Right forelimb (tissue), 1 donor: ENCODE measurements at regions not wholly inside any gene's neighbourhood (a gene's known extent, or its start where the extent isn't known, plus 50 kb on each side); places are given as distances from the start of the nearest gene placed in this dataset.
"Not testable (repeated sequence)": the region's sequence is repeated elsewhere in the genome, so short reads cannot be mapped to it uniquely, and the experiment has no call there.

Experiments used
- DNase-seq: peaks from one replicate; pipeline ENCODE4 v3.0.0-alpha.2; 2018

DNA sequence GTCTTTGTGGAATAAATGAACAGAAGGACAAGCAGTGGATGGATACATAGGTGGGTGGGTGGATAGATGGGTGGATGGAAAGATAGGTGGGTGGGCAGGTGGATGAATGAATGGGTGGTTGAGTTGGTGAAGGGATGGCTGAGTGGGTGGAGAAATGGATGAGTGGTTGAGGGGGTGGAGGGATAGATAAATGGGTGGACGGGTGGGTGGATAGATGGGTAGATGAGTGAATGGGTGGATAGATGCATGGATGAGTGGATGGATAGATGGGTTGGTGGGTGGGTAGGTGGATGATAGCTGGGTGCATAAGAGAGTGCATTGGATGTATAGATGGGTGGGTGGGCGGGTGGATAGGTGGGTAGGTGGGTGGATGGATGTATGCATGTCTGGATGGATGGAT, 63.5 kb downstream of the UNC93B1 start:
- DNase-seq = not testable (repeated sequence)

GRCh38 chr11:67938964-67939363, 64.9 kb downstream of the UNC93B1 start:
- not testable (repeated sequence) for DNase-seq

- DNase-seq = not testable (repeated sequence)
Measured at GRCh38 chr11:67938371-67938770, 65.5 kb downstream of the UNC93B1 start.

DNA sequence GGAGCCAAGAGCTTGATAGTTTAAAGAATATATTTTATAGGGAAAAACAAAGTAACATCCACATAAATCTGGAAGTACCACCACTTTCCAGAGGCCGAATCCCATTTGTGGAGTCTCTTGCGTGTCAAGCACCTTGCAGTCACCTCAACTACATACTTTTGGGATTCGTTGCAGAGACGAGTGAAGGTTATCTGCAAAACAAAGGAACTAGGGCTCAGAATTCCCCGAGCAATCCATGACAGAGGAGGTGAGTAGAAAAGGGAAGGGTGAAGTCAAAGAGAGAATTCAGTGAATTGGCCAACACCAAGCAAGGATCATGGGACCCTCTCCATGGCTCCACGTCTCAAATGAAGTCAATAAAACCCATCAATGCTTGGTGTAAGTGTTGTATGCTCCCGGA, 80.3 kb downstream of the UNC93B1 start:
- DNase-seq = not testable (repeated sequence)

GRCh38 chr11:67920546-67920945, 83.4 kb downstream of the UNC93B1 start:
- not testable (repeated sequence) for DNase-seq

DNA sequence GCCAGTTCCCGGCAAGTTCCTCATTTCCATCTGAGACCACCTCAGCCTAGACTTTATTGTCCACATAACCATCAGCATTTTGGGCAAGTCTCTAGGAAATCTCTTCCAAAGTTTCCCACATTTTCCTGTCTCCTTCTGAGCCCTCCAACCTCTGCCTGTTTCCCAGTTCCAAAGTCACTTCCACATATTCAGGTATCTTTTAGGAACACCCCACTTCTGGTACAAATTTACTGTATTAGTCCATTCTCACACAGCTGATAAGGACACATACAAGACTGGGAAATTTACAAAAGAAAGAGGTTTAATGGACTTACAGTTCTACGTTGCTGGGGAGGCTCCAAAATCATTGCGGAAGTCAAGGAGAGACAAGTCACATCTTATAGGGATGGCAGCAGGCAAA, 91.7 kb downstream of the UNC93B1 start:
- not testable (repeated sequence) for DNase-seq

GRCh38 chr11:67911211-67911610, 92.7 kb downstream of the UNC93B1 start:
- not testable (repeated sequence) for DNase-seq

DNA sequence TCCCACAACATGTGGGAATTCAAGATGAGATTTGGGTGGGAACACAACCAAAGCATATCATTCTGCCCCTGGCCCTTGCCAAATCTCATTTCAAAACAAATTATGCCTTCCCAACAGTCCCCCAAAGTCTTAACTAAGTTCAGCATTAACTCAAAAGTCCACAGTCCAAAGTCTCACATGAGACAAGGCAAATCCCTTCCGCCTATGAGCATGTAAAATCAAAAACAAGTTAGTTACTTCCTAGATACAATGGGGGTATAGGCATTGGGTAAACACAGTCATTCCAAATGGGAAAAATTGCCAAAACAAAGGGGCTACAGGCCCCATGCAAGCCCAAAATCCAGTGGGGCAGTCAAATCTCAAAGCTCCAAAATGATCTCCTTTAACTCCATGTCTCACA, 93.1 kb downstream of the UNC93B1 start:
- not testable (repeated sequence) for DNase-seq

DNA sequence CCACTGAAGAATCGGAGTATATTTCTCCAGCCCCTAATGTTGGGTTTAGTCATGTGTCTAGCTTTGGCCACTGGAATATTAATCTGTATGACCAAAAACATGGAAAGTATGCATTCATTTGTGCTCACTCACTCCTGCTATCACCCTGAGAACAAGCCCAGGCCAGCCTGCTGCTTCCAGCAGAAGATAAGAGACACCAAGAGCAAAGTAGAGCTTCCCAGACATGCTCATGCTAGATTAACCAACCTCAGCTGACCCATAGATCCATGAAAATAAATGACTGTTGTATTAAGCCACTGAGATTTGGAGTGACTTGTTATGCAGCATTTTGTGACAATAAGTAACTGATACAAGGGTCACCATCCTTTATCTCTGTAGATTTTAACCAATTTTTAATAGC, 96.9 kb downstream of the UNC93B1 start:
- not testable (repeated sequence) for DNase-seq

GRCh38 chr11:67899462-67899861, 104.4 kb downstream of the UNC93B1 start:
- DNase-seq = not testable (repeated sequence)

- not testable (repeated sequence) for DNase-seq
Measured at GRCh38 chr11:67893487-67893886, 110.4 kb downstream of the UNC93B1 start.

GRCh38 chr11:67889646-67890045, 114.3 kb downstream of the UNC93B1 start:
- DNase-seq = not testable (repeated sequence)

DNA sequence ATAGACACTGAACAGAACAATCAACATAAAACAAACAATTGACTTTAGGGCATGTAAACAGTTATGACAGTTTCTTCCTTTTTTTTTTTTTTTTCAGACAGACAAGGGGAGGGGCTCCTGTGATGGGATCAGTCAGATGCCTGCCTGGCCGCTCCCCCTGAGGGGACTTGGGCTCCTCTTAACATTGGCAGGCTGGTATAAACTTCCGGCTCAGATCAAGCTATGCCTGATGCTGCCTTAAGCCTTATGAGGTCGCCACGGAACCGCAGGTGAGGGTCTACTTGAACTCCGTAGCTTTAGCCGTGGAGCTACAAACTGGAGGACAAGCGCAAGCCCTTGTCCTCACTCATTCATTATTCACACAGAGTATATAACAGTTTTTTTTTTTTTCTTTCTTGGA, 115.8 kb downstream of the UNC93B1 start:
- not testable (repeated sequence) for DNase-seq

DNA sequence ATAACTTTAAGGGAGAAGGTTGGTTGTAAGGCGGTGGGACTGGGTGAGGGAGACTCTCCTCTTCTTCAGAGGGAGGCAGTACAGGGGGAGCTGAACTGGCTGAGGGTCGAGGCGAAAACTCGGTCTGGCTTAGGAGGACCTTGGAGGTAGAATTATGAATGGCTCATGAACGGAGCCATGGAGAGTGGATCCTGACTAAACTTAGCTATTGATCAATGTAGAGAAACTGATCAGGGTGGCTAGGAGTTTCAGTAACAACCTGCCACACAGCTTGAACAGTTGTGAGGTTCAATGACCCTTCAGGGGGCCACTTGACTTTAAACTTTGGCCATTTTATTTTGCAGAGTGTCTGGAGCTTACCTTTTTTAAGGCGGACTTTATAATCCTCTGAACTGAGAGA, 117.2 kb downstream of the UNC93B1 start:
- DNase-seq = not testable (repeated sequence)

GRCh38 chr11:67886207-67886606, 117.7 kb downstream of the UNC93B1 start:
- DNase-seq = not testable (repeated sequence)

- DNase-seq = not testable (repeated sequence)
Measured at GRCh38 chr11:67885574-67885973, 118.3 kb downstream of the UNC93B1 start.

DNA sequence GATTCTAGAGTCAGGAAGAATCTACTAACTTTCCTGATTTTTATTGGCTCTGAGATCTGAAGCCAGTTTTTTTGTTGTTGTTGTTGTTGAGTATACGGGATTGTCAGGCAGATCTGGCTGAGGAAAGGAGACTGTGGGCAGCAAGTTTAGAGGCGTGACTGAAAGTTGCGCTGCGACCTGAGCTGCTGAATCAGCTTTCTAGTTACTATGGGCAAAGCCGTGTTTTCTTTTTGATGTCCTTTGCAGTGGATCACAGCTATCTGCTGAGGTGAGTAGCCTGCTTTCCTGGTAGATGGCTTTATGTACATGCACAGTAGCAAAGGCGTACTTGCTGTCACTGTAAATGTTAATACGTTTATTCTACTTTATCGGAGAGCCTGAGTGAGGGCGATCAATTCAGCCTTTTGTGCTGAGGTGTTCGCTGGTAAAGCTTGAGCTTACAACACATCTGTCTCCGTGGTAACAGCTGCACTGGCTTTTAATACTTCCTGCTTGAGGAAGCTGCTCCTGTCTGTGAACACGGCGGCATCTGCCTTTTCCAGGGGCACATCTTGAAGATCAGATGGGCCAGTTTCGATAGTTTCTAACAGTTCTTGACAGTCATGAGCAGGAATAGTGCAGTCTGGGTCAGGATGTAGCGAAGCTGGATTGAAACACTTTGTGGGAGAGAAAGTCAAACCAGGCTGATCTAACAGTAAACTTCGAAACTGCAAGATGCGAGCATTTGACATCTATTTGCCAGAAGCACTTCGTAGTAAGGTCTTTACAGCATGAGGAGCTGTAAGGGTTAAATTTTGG, 118.9 kb downstream of the UNC93B1 start:
- not testable (repeated sequence) for DNase-seq

DNA sequence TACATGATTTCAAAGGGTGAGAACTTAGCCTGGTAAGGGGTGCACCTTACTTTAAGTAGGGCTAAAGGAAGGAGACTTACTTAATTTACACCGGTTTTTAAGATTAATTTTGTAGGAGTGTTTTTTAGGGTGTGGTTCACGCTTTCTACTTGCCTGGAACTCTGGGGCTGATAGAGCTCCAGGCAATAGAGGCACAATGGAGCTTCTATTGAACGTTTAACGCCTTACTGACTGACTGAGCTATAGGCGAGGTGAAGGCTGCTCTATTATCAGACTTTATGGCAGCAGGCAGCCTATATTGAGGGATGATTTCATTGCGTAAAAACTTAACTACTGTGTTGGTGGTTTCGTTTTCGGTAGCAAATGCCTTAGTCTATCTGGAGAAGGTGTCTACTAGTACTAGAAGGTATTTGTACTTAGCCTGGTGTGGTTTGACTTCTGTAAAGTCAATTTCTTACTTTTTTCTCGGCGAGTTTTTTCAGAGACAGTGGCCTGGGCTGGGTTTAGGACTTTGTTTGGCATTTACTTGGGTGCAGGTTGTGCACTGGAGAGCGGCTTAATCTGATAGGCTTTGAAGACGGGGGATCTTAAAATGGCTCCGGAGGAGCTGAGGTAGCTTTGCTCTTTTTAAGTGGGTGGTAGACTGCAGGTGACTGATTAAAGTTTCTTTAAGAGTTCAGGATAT, 119.7 kb downstream of the UNC93B1 start:
- DNase-seq = not testable (repeated sequence)

GRCh38 chr11:67882304-67882703, 121.6 kb downstream of the UNC93B1 start:
- not testable (repeated sequence) for DNase-seq

DNA sequence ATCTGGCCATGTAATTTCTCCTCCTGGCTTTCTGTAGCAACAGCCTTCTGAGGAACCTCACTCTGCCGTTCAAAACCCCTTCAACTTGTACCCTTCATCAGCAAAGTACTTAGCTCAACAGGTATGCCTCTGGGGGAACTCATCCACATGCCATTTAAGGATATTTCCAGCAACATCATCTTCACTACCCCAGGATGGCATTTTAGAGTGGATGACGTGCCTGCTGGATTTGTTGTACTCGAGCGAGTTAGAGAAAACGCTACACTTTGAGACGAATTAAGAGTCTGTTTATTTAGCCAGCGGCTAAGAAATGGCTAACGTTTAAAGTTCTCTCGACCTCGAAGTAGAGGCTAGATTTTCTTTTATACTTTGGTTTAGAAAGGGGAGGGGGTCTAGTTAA, 122.1 kb downstream of the UNC93B1 start:
- not testable (repeated sequence) for DNase-seq

DNA sequence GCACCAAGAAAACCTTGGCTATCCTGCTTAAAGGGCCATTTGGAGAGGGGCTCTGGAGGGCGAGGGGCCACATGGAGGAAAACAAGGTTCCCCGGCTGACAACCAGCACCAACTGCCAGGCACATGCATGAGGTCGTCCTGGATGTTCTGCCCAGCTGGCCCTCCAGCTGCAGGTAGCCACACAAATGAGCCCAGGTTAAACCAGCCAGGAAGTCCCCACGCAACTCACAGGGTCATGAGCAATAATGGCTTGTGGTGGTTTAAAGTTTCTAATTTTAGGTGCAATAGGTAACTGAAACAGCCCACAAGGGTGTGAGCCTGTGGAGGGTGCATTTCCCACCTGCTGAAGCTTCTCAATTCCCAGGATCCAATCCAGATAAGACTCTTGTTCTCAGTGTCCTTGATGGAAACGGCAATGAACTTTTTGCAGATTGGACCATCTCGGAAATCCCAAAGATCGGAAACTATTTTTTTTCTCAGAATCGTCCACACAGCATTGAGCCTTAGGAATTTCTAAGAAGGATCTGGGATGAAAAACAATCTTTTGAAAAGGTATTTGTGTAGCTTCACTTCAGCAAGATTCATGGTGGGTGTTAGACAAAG, 123.2 kb downstream of the UNC93B1 start:
- DNase-seq = not testable (repeated sequence)

DNA sequence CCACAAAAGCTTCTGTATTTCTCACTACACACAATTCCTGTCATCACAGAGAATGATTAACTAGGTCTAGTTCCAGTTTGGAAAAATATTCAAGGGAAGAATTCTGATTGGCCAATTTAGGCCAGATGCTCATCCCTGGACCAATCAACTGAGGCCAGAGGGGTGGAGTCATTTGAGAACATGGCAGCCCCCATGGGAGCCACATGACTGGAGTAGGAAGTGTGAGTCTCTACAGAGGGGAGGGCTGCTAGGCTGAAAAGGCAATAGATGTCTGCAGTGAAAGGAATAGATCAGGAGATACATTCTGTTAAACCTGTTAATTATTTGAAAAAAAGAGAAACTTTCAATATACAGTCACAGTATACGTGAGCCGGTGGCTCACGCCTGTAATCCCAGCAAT, 125.2 kb downstream of the UNC93B1 start:
- not testable (repeated sequence) for DNase-seq

- DNase-seq = not testable (repeated sequence)
Measured at GRCh38 chr11:67877316-67877715, 126.6 kb downstream of the UNC93B1 start.

- DNase-seq = not testable (repeated sequence)
Measured at GRCh38 chr11:67873223-67873622, 130.7 kb downstream of the UNC93B1 start.
